GM12873 (cell line): ENCODE measurements at regions not wholly inside any gene's neighbourhood (a gene's known extent, or its start where the extent isn't known, plus 50 kb on each side); places are given as distances from the start of the nearest gene placed in this dataset.

ENCODE experiments used
- TF ChIP-seq, protein P1 (sequence below): IDR thresholded peaks from 2 replicates; pipeline ENCODE4 v1.5.1; 2012; ENCODE audit warnings: low read depth, mild to moderate bottlenecking, moderate library complexity, low read length, control low read depth; ENCODE audit not compliant: insufficient read depth; ENCODE audit errors: missing control alignments

DNA sequence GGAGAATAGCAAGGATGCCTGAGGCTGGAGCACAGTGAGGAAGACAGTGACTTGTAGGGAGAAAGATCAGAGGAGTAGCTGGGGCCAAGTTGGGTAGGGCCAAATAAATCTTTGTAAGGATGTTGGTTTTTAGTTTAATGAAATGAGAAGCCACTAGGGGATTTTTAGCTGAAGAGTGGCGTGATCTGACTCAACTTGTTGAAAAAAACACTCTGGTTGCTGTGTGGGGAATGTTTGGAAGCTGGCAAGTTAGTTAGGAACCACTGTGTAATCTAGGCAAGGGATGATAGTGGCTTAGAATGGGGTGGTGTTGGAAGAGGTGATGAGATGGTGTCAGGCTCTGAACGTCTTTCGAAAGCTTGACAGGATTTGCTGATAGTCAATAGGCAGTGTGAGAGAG is 176.1 kb upstream of the HDDC2 start:
- TF ChIP-seq, protein P1, sequence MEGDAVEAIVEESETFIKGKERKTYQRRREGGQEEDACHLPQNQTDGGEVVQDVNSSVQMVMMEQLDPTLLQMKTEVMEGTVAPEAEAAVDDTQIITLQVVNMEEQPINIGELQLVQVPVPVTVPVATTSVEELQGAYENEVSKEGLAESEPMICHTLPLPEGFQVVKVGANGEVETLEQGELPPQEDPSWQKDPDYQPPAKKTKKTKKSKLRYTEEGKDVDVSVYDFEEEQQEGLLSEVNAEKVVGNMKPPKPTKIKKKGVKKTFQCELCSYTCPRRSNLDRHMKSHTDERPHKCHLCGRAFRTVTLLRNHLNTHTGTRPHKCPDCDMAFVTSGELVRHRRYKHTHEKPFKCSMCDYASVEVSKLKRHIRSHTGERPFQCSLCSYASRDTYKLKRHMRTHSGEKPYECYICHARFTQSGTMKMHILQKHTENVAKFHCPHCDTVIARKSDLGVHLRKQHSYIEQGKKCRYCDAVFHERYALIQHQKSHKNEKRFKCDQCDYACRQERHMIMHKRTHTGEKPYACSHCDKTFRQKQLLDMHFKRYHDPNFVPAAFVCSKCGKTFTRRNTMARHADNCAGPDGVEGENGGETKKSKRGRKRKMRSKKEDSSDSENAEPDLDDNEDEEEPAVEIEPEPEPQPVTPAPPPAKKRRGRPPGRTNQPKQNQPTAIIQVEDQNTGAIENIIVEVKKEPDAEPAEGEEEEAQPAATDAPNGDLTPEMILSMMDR: no peak

DNA sequence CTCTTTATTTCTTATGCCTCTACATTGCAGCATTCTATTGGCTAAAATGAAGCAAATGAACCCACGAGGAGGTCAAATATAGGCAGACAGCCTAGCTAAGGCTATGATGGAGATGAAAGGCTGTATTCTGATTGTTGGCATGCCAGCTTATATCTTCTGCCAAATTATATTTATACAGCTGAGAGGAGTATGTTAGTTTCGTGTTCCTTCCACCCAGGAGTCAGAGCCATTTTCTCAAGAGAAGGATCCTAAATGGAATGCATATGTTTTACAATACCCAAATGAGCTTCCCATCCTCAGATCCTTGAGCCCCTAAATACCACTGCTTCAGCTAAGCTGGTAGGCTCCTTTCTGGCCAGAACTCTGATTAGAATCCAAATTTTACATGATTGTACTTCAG is 178.4 kb upstream of the HDDC2 start:
- TF ChIP-seq, protein P1: no peak

DNA sequence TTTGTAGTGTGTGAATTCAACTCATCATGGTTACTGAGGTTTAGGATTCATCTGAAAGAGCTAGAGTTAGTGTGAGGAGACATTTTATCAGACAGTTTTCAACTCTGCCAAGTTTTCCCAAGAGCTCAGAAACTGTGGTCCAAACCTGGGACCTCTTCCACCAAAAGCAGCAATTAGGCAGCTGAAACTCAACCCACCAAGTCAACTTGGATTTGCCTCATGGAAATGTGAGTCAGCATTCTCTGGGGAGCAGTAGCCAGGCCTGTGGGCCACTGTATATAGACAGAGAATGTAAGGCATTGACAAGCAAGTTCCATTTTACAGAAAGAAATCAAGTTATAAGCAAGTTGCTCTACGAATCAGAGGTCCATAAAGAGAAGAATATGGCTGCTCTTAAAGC is 178.8 kb upstream of the HDDC2 start:
- TF ChIP-seq, protein P1: no peak

DNA sequence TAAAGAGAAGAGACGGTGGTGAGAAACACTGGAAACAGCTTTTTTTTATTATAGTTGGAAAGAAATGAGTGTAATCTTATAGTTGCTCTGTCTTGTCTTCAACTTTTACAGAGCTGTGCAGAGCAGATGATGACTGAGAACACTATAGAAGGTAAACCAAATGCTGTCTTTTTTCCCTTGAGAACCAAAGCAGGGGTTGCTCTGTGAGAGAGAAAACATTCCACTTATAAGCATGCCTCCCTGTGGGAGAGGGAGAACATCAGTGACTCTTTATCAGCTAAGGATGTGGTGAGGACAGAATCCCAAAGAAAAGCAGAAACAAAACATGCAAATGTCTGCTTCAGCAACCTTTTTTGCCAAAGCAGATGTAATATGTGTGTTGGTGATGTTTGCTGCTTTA is 179.3 kb upstream of the HDDC2 start:
- TF ChIP-seq, protein P1: no peak

DNA sequence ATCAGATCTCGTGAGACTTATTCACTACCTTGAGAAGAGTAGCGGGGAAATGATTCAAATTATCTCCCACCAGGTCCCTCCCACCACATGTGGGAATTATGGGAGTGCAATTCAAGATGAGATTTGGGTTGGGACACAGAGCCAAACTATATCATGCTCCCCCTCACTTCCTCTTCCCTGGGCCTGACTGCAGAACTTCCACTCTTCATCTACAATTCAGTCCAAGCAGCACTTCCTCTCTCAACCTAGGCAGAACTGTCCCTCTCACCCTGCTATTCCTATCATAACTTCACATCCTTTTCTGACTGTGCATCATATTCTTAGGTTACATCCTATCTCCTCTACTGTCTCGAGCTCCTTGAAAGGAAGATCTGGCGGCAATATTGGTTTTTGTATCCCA is 184.0 kb upstream of the HDDC2 start:
- TF ChIP-seq, protein P1: no peak

DNA sequence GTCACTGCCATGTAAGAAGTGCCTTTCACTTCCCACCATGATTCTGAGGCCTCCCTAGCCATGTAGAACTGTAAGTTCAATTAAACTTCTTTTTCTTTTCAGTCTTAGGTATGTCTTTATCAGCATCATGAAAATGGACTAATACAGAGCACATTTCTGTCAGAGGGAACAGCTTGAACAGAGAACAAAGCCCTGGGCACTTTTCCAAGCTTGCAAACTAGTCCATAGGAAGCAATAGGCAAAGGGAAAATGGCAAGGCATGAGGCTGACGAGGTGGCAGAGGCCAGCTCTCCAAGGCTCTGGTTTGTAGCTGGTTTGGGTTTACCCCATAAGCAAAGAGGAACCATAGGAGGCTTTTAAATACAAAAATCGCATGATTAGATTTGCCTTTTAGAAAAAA is 185.1 kb upstream of the HDDC2 start:
- TF ChIP-seq, protein P1: no peak

DNA sequence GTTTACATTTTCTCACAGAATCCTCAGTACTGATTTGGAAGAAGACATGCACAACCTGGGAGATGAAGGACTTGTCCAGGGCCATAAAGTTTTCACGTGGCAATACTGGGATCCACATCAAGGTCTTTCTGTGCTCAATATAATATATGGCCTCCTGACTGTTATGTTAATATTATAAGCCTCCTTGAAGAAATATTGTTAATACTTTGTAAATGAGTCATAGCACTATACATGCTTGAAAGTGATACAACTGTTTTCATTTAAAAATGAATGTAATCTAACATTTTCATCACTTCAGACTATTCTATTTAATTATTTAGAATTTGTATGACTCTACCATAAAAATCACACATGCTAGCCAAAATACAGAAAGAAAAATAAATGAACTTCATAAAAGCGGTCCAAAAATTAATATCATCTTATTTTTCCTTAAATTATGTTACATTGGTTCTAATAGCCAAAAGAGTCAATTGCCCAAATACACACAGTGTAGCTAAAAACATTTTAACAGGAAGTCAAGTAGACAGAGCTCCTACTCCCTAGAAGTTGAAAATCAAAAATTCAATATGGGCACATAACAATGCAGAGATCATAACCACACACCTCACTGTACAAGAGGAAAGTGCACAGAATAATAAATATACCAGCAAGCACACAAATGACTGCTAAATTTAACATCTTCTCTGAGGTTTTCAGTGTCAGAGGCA is 188.0 kb upstream of the HDDC2 start:
- TF ChIP-seq, protein P1: no peak
